ENCODE measurements at regions not wholly inside any gene's neighbourhood (a gene's known extent, or its start where the extent isn't known, plus 50 kb on each side); places are given as distances from the start of the nearest gene placed in this dataset.
"Not testable (repeated sequence)": the region's sequence is repeated elsewhere in the genome, so short reads cannot be mapped to it uniquely, and the experiment has no call there.

DNA sequence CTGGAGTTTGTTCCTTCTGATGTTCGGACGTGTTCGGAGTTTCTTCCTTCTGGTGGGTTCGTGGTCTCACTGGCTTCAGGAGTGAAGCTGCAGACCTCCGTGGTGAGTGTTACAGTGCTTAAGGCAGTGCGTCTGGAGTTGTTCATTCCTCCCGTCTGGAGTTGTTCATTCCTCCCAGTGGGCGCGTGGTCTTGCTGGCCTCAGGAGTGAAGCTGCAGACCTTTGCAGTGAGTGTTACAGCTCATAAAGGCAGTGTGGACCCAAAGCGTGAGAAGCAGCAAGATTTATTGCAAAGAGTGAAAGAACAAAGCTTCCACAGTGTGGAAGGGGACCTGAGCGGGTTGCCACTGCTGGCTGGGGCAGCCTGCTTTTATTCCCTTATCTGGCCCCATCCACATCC is 63.4 kb upstream of the DDHD1 start:
- DNase-seq (ENCODE audit: low spot score): not testable (repeated sequence)

DNA sequence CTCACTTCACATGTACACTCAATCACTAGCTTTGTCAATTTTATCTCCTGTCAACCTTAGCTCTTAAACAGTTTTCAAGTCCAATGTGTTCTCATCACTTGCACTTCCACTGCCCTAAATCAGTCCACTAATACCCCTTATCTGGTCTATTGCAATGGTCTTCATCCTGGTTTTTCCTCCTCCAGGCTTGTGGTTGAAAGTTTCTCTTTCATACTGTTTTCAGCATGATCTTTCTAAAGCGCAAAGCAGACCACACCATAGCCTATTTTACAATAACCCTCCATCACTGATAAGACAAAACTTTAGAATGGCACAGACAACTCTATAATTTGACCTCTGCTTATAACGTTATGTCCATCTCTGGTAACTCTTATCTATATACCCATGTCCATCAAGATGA is 62.0 kb upstream of the DDHD1 start:
- DNase-seq (ENCODE audit: low spot score): no peak

DNA sequence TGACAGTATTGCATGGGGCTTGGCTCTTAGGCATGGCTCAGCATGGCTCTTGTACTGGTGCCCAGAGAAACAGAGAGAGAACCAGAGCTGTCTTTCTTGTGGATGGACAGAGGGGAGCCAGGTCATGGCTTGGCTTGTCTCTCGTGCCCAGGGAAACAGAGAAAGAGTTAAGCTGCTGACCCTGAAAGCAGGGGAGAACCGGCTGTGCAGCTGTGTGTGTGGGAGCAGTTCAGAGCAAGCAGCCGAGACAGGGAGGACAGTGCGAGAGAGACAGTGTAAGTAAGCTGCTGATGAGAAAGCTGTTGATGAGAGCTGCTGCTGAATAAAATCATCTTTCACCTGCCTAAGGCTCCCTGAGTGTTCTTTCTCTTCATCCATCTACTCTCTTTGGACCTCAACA is 61.3 kb upstream of the DDHD1 start:
- DNase-seq (ENCODE audit: low spot score): no peak

DNA sequence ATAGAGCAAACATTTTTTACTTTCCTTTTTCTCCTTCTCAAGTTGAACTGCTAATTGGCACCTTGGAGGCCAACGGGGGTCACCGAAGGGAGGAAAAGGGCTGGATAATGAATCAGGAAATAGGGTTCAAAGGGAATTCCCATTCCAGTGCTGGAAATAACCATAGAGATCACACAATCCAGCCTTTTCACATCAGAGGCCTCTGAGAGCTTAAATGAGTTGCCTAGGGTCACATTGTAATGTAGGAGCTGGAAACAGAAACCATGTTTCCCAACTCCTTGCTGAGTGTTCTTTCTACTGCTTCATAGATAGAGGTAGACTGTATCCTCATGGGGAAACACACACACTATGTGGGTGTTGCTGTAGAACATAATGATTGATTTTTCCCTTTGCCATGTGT is 60.6 kb upstream of the DDHD1 start:
- DNase-seq (ENCODE audit: low spot score): no peak

DNA sequence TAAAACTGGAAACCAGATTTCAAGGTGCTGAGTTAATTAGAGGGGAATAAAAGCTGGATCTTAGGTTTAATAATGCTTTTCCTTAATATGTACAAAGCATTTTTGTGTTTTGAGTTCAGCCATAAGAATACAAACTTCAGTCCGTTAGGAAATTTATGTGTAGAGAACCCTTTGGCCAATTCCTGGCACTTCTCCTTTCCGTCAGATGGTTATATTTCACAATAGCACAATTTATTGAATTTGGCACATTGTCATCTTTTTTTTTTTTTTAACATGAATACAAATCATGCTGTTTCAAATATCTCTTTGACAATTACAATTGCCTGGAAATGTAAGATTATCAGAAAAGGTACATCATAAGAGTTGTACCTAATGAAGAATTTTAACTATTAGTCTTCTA is 56.2 kb upstream of the DDHD1 start:
- DNase-seq (ENCODE audit: low spot score): no peak

Measured in mucosa of gallbladder (tissue), 1 donor.